ENCODE measurements at regions not wholly inside any gene's neighbourhood (a gene's known extent, or its start where the extent isn't known, plus 50 kb on each side); places are given as distances from the start of the nearest gene placed in this dataset.

- intact Hi-C loops (cut with DNase I, micrococcal nuclease), result no loop called here
- H3K9me3 Mint-ChIP-seq, result peaks cover 3% of the 10 kb centered on the region
- TF ChIP-seq, protein P1, sequence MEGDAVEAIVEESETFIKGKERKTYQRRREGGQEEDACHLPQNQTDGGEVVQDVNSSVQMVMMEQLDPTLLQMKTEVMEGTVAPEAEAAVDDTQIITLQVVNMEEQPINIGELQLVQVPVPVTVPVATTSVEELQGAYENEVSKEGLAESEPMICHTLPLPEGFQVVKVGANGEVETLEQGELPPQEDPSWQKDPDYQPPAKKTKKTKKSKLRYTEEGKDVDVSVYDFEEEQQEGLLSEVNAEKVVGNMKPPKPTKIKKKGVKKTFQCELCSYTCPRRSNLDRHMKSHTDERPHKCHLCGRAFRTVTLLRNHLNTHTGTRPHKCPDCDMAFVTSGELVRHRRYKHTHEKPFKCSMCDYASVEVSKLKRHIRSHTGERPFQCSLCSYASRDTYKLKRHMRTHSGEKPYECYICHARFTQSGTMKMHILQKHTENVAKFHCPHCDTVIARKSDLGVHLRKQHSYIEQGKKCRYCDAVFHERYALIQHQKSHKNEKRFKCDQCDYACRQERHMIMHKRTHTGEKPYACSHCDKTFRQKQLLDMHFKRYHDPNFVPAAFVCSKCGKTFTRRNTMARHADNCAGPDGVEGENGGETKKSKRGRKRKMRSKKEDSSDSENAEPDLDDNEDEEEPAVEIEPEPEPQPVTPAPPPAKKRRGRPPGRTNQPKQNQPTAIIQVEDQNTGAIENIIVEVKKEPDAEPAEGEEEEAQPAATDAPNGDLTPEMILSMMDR (IDR thresholded peaks at IDR 0.05), result no peak
- no peak overlapping the region for H3K4me3 Mint-ChIP-seq
- ATAC-seq (ENCODE audit: poor library complexity), result no peak
- no peaks in the 10 kb centered on the region for H3K36me3 Mint-ChIP-seq (ENCODE audit: low read depth)
- H3K4me1 ChIP-seq (ENCODE audit: insufficient read depth, low read length), result no peaks in the 10 kb centered on the region
- H3K27me3 Mint-ChIP-seq, result peaks cover 27% of the 10 kb centered on the region
- H3K27me3 ChIP-seq (ENCODE audit: control insufficient read depth in 1 of 2, insufficient read depth in 2 of 2, low read length in 2 of 2), result peaks cover 0 to 5% of the 10 kb centered on the region in 2 experiments
- H3K4me1 Mint-ChIP-seq (ENCODE audit: low read depth), result no peaks in the 10 kb centered on the region
- no peak overlapping the region for H3K4me3 ChIP-seq (ENCODE audit: low read length)
- DNase-seq, result no peak
- ChIA-PET CTCF (no interaction called here), POLR2A (no interaction called here)
- H3K27ac Mint-ChIP-seq, result no peak overlapping the region
- no peak overlapping the region for H3K27ac ChIP-seq (ENCODE audit: low read depth in 1 of 2, low read length in 2 of 2)
- no peaks in the 10 kb centered on the region for H3K36me3 ChIP-seq (ENCODE audit: insufficient read depth, low read length)
- H3K9me3 ChIP-seq (ENCODE audit: control insufficient read depth in 1 of 2, insufficient read depth in 1 of 2, low read length in 2 of 2), result peaks cover 0 to 6% of the 10 kb centered on the region in 2 experiments
Measured at GRCh38 chr10:2760736-2761135, 306.6 kb upstream of the PFKP start.

GRCh38 chr10:2759233-2759632 lies 308.1 kb upstream of the PFKP start:
- H3K36me3 Mint-ChIP-seq (ENCODE audit: low read depth), result no peaks in the 10 kb centered on the region
- peaks cover 0 to 1% of the 10 kb centered on the region in 2 experiments for H3K9me3 ChIP-seq (ENCODE audit: control insufficient read depth in 1 of 2, insufficient read depth in 1 of 2, low read length in 2 of 2)
- no peak overlapping the region for H3K4me3 ChIP-seq (ENCODE audit: low read length)
- POLR2A ChIA-PET, result no interaction called here
- no peak overlapping the region for H3K27ac Mint-ChIP-seq
- no peak overlapping the region for H3K4me3 Mint-ChIP-seq
- H3K36me3 ChIP-seq (ENCODE audit: insufficient read depth, low read length), result no peaks in the 10 kb centered on the region
- ATAC-seq (ENCODE audit: poor library complexity), result no peak
- peaks cover 0 to 5% of the 10 kb centered on the region in 2 experiments for H3K27me3 ChIP-seq (ENCODE audit: control insufficient read depth in 1 of 2, insufficient read depth in 2 of 2, low read length in 2 of 2)
- H3K27ac ChIP-seq (ENCODE audit: low read depth in 1 of 2, low read length in 2 of 2), result no peak overlapping the region
- TF ChIP-seq, protein P1 (IDR thresholded peaks at IDR 0.05), result no peak
- H3K4me1 Mint-ChIP-seq (ENCODE audit: low read depth), result no peaks in the 10 kb centered on the region
- DNase-seq, result no peak
- no peaks in the 10 kb centered on the region for H3K4me1 ChIP-seq (ENCODE audit: insufficient read depth, low read length)
- intact Hi-C loops (cut with DNase I, micrococcal nuclease), result no loop called here
- H3K9me3 Mint-ChIP-seq, result peaks cover 3% of the 10 kb centered on the region
- H3K27me3 Mint-ChIP-seq, result peaks cover 19% of the 10 kb centered on the region
- CTCF ChIA-PET, result no interaction called here

GRCh38 chr10:2754943-2755342 lies 312.4 kb upstream of the PFKP start:
- DNase-seq (no peak), ATAC-seq (ENCODE audit: poor library complexity) (no peak)
- Mint-ChIP-seq H3K27ac (no peak overlapping the region), H3K9me3 (no peaks in the 10 kb centered on the region), H3K4me1 (ENCODE audit: low read depth) (no peaks in the 10 kb centered on the region), H3K4me3 (no peak overlapping the region), H3K27me3 (peaks cover 13% of the 10 kb centered on the region), H3K36me3 (ENCODE audit: low read depth) (no peaks in the 10 kb centered on the region)
- H3K27ac ChIP-seq (ENCODE audit: low read depth in 1 of 2, low read length in 2 of 2), result no peak overlapping the region
- TF ChIP-seq, protein P1 (IDR thresholded peaks at IDR 0.05), result no peak
- no peak overlapping the region for H3K4me3 ChIP-seq (ENCODE audit: low read length)
- no peaks in the 10 kb centered on the region for H3K27me3 ChIP-seq (ENCODE audit: control insufficient read depth in 1 of 2, insufficient read depth in 2 of 2, low read length in 2 of 2)
- POLR2A ChIA-PET, result no interaction called here
- intact Hi-C loops (cut with DNase I, micrococcal nuclease), result no loop called here
- CTCF ChIA-PET, result no interaction called here
- H3K36me3 ChIP-seq (ENCODE audit: insufficient read depth, low read length), result no peaks in the 10 kb centered on the region
- no peaks in the 10 kb centered on the region for H3K4me1 ChIP-seq (ENCODE audit: insufficient read depth, low read length)
- H3K9me3 ChIP-seq (ENCODE audit: control insufficient read depth in 1 of 2, insufficient read depth in 1 of 2, low read length in 2 of 2), result no peaks in the 10 kb centered on the region
